ENCODE measurements at regions not wholly inside any gene's neighbourhood (a gene's known extent, or its start where the extent isn't known, plus 50 kb on each side); places are given as distances from the start of the nearest gene placed in this dataset.

GRCh38 chr5:3126639-3127038 is 375.2 kb upstream of the IRX2 start:
- no peak for TF ChIP-seq CTCF (IDR thresholded peaks at IDR 0.05)
- no peak for TF ChIP-seq POLR2A (IDR thresholded peaks at IDR 0.05)

Measured in lower leg skin (tissue), 3 donors.